Effector memory CD4-positive, alpha-beta T cell (primary cell): ENCODE measurements at regions not wholly inside any gene's neighbourhood (a gene's known extent, or its start where the extent isn't known, plus 50 kb on each side); places are given as distances from the start of the nearest gene placed in this dataset.
"Not testable (repeated sequence)": the region's sequence is repeated elsewhere in the genome, so short reads cannot be mapped to it uniquely, and the experiment has no call there.

Experiments
- DNase-seq, 3 donors: peaks; one replicate each; pipeline ENCODE4 v3.0.0-alpha.2; 2020
- H3K27ac ChIP-seq: 2 replicates; pipeline ENCODE4 v1.7.0; 2013; ENCODE audit warnings: mild to moderate bottlenecking, low read length, moderate library complexity; ENCODE audit not compliant: insufficient read depth, poor library complexity, severe bottlenecking
- H3K27me3 ChIP-seq: replicated peaks from 2 replicates; pipeline ENCODE4 v1.7.0; 2013; ENCODE audit warnings: mild to moderate bottlenecking, low read length; ENCODE audit not compliant: insufficient read depth, control insufficient read depth, poor library complexity, severe bottlenecking
- H3K36me3 ChIP-seq: 2 replicates; pipeline ENCODE4 v1.7.0; 2013; ENCODE audit warnings: mild to moderate bottlenecking, low read length, moderate library complexity; ENCODE audit not compliant: control insufficient read depth, insufficient read depth
- H3K4me1 ChIP-seq: 2 replicates; pipeline ENCODE4 v1.7.0; 2013; ENCODE audit warnings: low read length, mild to moderate bottlenecking; ENCODE audit not compliant: control insufficient read depth, insufficient read depth, poor library complexity, severe bottlenecking
- H3K4me3 ChIP-seq: 2 replicates; pipeline ENCODE4 v1.7.0; 2013; ENCODE audit warnings: low read length, low read depth, mild to moderate bottlenecking; ENCODE audit not compliant: insufficient read depth, poor library complexity, severe bottlenecking
- H3K9me3 ChIP-seq: 2 replicates; pipeline ENCODE4 v1.7.0; 2013; ENCODE audit warnings: mild to moderate bottlenecking, low read length, moderate library complexity; ENCODE audit not compliant: control insufficient read depth

DNA sequence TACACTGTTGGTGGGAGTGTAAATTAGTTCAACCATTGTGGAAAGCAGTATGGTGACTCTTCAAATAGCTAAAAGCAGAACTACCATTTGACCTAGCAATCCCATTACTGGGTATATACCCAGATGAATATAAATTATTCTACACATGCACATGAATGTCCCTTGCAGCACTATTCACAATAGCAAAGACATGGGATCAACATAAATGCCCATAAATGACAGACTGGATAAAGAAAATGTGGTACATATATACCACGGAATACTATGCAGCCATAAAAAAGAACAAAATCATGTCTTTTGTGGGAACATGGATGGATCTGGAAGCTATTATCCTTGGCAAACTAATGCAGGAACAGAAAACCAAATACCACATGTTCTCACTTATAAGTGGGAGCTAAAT is 282.8 kb upstream of the TGFBR2 start:
- H3K27me3 ChIP-seq, H3K27ac ChIP-seq, H3K4me1 ChIP-seq, H3K9me3 ChIP-seq, DNase-seq, H3K4me3 ChIP-seq, H3K36me3 ChIP-seq: not testable (repeated sequence)

DNA sequence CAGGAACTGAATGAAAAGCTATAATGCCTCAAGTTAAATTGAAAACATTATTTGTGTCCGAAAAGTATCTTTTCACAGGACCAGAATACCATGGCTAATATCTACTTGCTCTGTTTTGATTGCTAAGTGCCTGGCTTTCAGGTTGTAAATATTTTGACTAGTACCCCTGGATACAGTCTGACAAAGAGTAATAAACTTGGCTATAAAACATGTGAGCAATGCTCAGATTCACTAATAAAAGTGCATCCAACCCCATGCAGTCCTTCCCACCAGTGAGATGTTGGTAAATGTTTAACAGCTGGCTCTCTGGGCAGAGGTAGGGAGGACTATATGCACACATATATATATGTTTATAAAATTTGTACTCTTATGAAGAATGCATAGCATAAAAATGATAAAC is 281.8 kb upstream of the TGFBR2 start:
- Histone ChIP-seq H3K4me3 (no peak overlapping the region), H3K27me3 (no peaks in the 10 kb centered on the region), H3K9me3 (no peaks in the 10 kb centered on the region), H3K27ac (no peak overlapping the region), H3K4me1 (peaks cover 4% of the 10 kb centered on the region), H3K36me3 (no peaks in the 10 kb centered on the region)
- DNase-seq: no peak

DNA sequence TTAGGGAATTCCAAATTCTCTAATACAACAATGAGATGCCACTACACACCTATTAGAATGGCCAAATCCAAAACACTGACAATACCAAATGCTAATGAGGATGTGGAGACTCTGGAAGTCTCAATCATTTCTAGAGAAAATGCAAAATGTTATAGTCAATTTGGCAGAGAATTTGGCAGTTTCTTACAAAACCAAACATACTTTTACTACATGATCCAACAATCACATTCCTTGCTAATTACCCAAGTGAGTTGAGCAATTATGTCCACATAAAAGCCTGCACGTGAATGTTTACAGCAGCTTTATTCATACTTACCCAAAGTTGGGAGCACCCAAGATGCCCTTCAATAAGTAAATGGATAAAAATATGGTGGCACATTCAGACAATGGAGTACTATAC is 278.4 kb upstream of the TGFBR2 start:
- H3K4me3 ChIP-seq, H3K9me3 ChIP-seq, DNase-seq, H3K27ac ChIP-seq, H3K27me3 ChIP-seq, H3K4me1 ChIP-seq, H3K36me3 ChIP-seq: not testable (repeated sequence)

DNA sequence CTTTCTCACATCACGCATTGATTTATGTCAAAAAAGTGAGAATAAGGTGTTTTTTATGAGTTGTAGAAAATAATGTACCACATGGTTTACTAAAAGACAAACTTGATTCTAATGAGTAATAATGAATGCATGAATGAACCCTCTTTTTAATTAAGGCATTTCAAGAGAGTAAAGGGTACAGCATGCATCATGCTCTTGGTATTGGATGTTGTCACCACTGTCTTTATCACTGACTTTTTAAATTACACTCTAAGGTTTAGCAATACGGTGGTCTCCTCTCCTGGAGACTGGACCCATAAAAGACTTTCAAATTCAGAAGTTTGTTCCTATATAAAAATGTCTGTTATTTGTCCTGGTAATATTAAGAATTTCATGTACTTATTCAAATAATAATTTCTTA is 277.5 kb upstream of the TGFBR2 start:
- H3K27ac ChIP-seq, H3K4me1 ChIP-seq, H3K36me3 ChIP-seq, H3K9me3 ChIP-seq, DNase-seq, H3K4me3 ChIP-seq, H3K27me3 ChIP-seq: not testable (repeated sequence)

DNA sequence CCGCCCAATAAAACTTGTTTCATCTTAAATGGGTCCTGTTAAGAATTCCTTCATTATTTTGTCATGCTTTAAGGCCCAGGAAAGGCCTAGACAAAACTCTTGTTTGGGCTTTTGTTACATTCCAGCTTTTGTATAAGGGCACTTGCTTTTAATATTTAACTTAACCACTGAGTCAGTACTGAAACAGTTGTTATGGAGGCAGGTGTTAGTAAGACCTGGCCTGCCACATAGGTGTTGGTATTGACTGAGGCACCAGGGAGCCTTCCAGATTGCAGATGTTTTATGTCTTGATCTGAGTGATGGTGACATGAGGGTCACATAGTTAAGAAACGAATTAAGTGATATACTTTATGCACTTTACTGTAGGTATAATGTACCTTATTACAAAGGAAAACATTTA is 274.9 kb upstream of the TGFBR2 start:
- no peak overlapping the region for H3K27ac ChIP-seq

DNA sequence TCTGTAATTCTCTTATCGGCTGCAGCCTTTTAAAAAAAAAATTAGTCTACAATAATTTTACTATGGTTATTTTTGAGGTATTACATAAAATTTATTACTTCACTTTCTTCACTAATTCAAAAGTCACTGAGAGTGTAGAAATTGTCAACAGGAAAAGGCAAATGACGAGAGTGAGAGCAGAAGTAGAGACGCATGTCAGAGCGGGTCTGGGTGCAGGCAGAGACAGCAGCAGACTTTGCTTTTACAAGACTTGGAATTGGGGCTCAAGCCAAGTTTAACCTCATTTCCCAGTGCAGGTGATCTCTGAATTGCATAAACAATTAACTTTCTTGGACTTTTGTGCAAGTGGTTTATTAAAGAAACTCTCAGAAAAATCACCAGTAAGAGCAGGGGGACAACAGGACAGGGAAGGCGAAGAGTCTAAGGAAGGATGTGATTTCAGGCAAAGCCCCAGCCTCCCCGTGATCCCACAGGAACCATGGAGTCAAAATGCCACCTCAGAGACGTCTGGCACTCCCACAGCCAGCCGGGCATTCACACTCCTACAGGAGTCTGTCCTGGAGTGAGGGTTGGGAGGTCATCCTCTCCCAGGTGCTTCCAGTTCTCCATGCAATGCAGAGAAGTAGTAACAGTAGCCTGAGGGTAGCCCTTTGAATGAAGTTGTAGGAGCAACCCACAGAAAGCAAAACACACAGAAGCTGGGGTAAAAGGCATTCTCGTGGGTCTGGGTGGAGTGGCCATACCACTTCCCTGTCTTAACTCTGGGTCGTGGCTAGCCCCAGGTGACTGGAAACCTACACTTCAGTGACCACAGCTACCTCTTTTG is 274.0 kb upstream of the TGFBR2 start:
- no peak for DNase-seq
- Histone ChIP-seq H3K4me3 (no peak overlapping the region), H3K27me3 (no peaks in the 10 kb centered on the region), H3K36me3 (no peaks in the 10 kb centered on the region), H3K9me3 (no peaks in the 10 kb centered on the region), H3K27ac (no peak overlapping the region), H3K4me1 (no peaks in the 10 kb centered on the region)

More for the DNA sequence above, 274.9 kb upstream of the TGFBR2 start:
- Histone ChIP-seq H3K4me3 (no peak overlapping the region), H3K36me3 (no peaks in the 10 kb centered on the region), H3K9me3 (no peaks in the 10 kb centered on the region), H3K27me3 (no peaks in the 10 kb centered on the region), H3K4me1 (no peaks in the 10 kb centered on the region)
- no peak for DNase-seq

DNA sequence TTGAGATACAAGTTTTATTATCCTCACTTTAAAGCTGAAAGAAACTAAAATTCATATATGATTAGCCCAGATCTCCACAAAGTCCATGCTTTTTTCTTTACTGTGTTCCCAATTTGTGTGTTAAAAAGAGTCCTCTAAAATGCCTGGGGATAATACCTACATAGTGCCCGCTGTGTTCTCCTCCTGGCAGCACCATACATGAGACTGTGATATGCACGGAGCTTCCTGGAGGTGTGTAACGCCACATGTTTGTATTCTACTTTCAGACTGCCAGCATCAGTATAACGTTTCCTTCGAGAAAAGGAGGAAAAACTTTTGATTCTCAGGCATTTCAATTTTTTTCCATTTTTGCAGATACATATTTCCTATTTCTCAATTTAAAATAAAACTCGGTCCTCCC is 273.3 kb upstream of the TGFBR2 start:
- H3K4me3 ChIP-seq: no peak overlapping the region
- H3K9me3 ChIP-seq: no peaks in the 10 kb centered on the region
- H3K27me3 ChIP-seq: no peaks in the 10 kb centered on the region
- no peak for DNase-seq
- no peaks in the 10 kb centered on the region for H3K4me1 ChIP-seq
- H3K36me3 ChIP-seq: no peaks in the 10 kb centered on the region
- H3K27ac ChIP-seq: no peak overlapping the region

DNA sequence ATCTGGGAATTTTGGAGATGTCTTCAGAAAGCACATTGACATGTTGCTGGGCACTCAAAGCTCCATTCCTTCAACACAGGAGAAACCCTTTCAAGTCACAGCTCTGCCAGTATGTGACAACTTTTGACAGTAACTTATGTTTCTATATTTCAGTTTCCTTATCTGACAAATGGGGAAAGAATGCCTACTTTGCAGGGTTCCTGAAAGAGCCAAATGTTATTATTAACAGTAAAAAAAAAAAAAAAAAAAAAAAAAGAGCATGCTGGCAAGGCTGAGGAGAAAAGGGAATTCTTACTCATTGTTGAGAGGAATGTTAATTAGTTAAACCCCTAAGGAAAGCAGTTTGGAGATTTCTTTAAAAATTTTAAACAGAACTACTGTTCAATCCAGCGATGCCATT is 272.5 kb upstream of the TGFBR2 start:
- Histone ChIP-seq H3K36me3 (no peaks in the 10 kb centered on the region), H3K27me3 (no peaks in the 10 kb centered on the region), H3K4me1 (no peaks in the 10 kb centered on the region), H3K9me3 (no peaks in the 10 kb centered on the region), H3K27ac (no peak overlapping the region), H3K4me3 (no peak overlapping the region)
- DNase-seq: no peak

DNA sequence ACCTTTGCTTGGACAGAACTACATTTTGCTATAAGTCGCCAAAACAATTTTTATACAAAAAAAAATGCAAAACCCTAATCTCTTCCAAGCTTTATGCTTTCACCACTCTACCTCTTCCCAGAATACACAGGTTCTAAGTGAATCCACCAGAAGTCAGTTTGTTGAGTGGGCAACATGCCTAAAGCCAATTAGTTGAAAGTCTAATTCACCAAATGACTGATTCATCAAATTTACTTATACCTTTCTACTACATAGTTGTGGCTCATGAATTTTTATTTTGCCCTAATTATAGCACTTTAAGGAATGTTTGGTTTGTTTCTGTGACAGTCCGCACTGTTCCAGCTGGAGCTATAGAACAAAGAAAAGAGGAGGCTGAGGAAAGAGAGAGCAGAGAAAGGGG is 265.9 kb upstream of the TGFBR2 start:
- DNase-seq: no peak
- Histone ChIP-seq H3K36me3 (no peaks in the 10 kb centered on the region), H3K4me3 (no peak overlapping the region), H3K4me1 (no peaks in the 10 kb centered on the region), H3K9me3 (no peaks in the 10 kb centered on the region), H3K27ac (no peak overlapping the region), H3K27me3 (no peaks in the 10 kb centered on the region)

DNA sequence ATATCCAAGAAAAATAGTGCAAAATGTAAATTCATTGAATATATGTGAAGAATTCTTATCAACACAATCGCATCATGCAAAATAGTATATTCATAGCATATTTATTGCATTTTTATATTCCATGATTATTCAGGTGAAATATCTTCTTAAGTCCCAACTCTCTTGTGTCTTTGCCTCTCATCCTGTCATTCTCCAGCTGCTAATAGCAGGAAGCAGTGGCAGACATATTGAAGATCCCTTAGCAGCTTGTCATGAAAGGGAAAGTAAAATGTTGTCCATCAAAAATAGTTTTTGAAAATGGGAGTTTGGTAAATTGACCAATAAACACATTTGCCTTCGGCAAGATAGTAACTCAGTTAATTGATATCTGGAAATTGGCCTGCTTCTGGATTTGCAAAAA is 265.3 kb upstream of the TGFBR2 start:
- Histone ChIP-seq H3K9me3 (no peaks in the 10 kb centered on the region), H3K4me1 (no peaks in the 10 kb centered on the region), H3K36me3 (no peaks in the 10 kb centered on the region), H3K4me3 (no peak overlapping the region), H3K27ac (no peak overlapping the region), H3K27me3 (no peaks in the 10 kb centered on the region)
- no peak for DNase-seq
